ENCODE measurements at regions not wholly inside any gene's neighbourhood (a gene's known extent, or its start where the extent isn't known, plus 50 kb on each side); places are given as distances from the start of the nearest gene placed in this dataset.
A peak's percentile ranks its signal among the peaks of the same experiment; 100 is the strongest.

- no peak for FAIRE-seq
- WGBS, 2 donors: 37 to 44% methylated on average over 2 of the region's 2 CpGs
- TF ChIP-seq CTCF (IDR thresholded peaks at IDR 0.05): no peak
- Histone ChIP-seq H3K27me3 (no peaks in the 10 kb centered on the region), H3K9me3 (no peaks in the 10 kb centered on the region), H3K36me3 (no peaks in the 10 kb centered on the region), H3K4me1 (peaks cover 0 to 12% (median 10%) of the 10 kb centered on the region in 3 donors), H3K4me3 (no peak overlapping the region), H3K27ac (no peak overlapping the region)
- no peak for DNase-seq
- intact Hi-C loops (cut with DNase I): no loop called here
- ATAC-seq: peak in 2 of 4 donors; percentile 35 to 61
Observed at GRCh38 chr4:108533876-108534275, 86.5 kb upstream of the RPL34 start.

- WGBS, 2 donors: 25% methylated on average over 4 of the region's 4 CpGs
- Histone ChIP-seq H3K4me3 (no peak overlapping the region), H3K4me1 (peaks cover 0 to 12% (median 10%) of the 10 kb centered on the region in 3 donors), H3K27me3 (no peaks in the 10 kb centered on the region), H3K36me3 (no peaks in the 10 kb centered on the region), H3K9me3 (no peaks in the 10 kb centered on the region), H3K27ac (no peak overlapping the region)
- intact Hi-C loops (cut with DNase I): no loop called here
- ATAC-seq: peak; percentile 70 to 92 (median 82)
- FAIRE-seq: no peak
- DNase-seq: peak in 1 of 6 donors; percentile 29
- no peak for TF ChIP-seq CTCF (IDR thresholded peaks at IDR 0.05)
Observed at GRCh38 chr4:108533245-108533844, 87.0 kb upstream of the RPL34 start.

- no peaks in the 10 kb centered on the region for H3K27me3 ChIP-seq
- no peak for TF ChIP-seq CTCF (IDR thresholded peaks at IDR 0.05)
- ATAC-seq: peak in 1 of 4 donors; percentile 14
- no peak overlapping the region for H3K27ac ChIP-seq
- peaks cover 0 to 12% (median 10%) of the 10 kb centered on the region in 3 donors for H3K4me1 ChIP-seq
- DNase-seq: no peak
- no peak for FAIRE-seq
- H3K9me3 ChIP-seq: no peaks in the 10 kb centered on the region
- no peak overlapping the region for H3K4me3 ChIP-seq
- intact Hi-C loops (cut with DNase I): no loop called here
- H3K36me3 ChIP-seq: no peaks in the 10 kb centered on the region
- WGBS, 2 donors: 35 to 41% methylated on average over 2 of the region's 2 CpGs
Observed at GRCh38 chr4:108532738-108533137, 87.6 kb upstream of the RPL34 start.

GRCh38 chr4:108532187-108532586 lies 88.2 kb upstream of the RPL34 start:
- Histone ChIP-seq H3K9me3 (no peaks in the 10 kb centered on the region), H3K27me3 (no peaks in the 10 kb centered on the region), H3K4me1 (peaks cover 0 to 12% (median 10%) of the 10 kb centered on the region in 3 donors), H3K4me3 (no peak overlapping the region), H3K36me3 (no peaks in the 10 kb centered on the region), H3K27ac (no peak overlapping the region)
- intact Hi-C loops (cut with DNase I): no loop called here
- ATAC-seq (no peak), FAIRE-seq (no peak), DNase-seq (no peak)
- 75 to 79% methylated on average over 5 of the region's 5 CpGs for WGBS, 2 donors
- TF ChIP-seq CTCF (IDR thresholded peaks at IDR 0.05): no peak

- ATAC-seq (no peak), DNase-seq (no peak), FAIRE-seq (no peak)
- no peak overlapping the region for H3K27ac ChIP-seq
- H3K9me3 ChIP-seq: no peaks in the 10 kb centered on the region
- H3K36me3 ChIP-seq: no peaks in the 10 kb centered on the region
- WGBS, 2 donors: 76 to 87% methylated on average over 2 of the region's 2 CpGs
- no peak for TF ChIP-seq CTCF (IDR thresholded peaks at IDR 0.05)
- intact Hi-C loops (cut with DNase I): no loop called here
- H3K4me3 ChIP-seq: no peak overlapping the region
- peaks cover 0 to 12% (median 10%) of the 10 kb centered on the region in 3 donors for H3K4me1 ChIP-seq
- H3K27me3 ChIP-seq: no peaks in the 10 kb centered on the region
Observed at GRCh38 chr4:108531461-108531860, 88.9 kb upstream of the RPL34 start.
